Immature natural killer cell (primary cell): ENCODE measurements at regions not wholly inside any gene's neighbourhood (a gene's known extent, or its start where the extent isn't known, plus 50 kb on each side); places are given as distances from the start of the nearest gene placed in this dataset.

ENCODE experiments used
- DNase-seq, 3 donors: peaks; one replicate each; pipeline ENCODE4 v3.0.0; 2022; ENCODE audit warnings: mixed read lengths in 1 of 3
- H3K27ac Mint-ChIP-seq, 6 donors: one replicate each; pipeline ENCODE4 v1.8.0; 2020; ENCODE audit warnings: mixed read lengths in 6 of 6, mild to moderate bottlenecking in 5 of 6, inconsistent platforms in 4 of 6, moderate library complexity in 3 of 6
- H3K27me3 Mint-ChIP-seq, 3 donors: one replicate each; pipeline ENCODE4 v1.8.0; 2020 to 2021; ENCODE audit warnings: low read depth in 3 of 3, mild to moderate bottlenecking in 3 of 3, mixed read lengths in 3 of 3, moderate library complexity in 3 of 3, inconsistent platforms in 1 of 3
- H3K36me3 Mint-ChIP-seq, 3 donors: one replicate each; pipeline ENCODE4 v1.8.0; 2020; ENCODE audit warnings: mixed read lengths in 3 of 3, inconsistent platforms in 2 of 3, mild to moderate bottlenecking in 2 of 3
- H3K4me1 Mint-ChIP-seq, 2 donors: one replicate each; pipeline ENCODE4 v1.8.0; 2020; ENCODE audit warnings: inconsistent platforms in 2 of 2, mild to moderate bottlenecking in 2 of 2, mixed read lengths in 2 of 2, moderate library complexity in 1 of 2
- H3K4me3 Mint-ChIP-seq, 5 donors: one replicate each; pipeline ENCODE4 v1.8.0; 2020; ENCODE audit warnings: mild to moderate bottlenecking in 5 of 5, mixed read lengths in 5 of 5, inconsistent platforms in 3 of 5, moderate library complexity in 3 of 5
- H3K9me3 Mint-ChIP-seq, 6 donors: one replicate each; pipeline ENCODE4 v1.8.0; 2020; ENCODE audit warnings: mild to moderate bottlenecking in 6 of 6, mixed read lengths in 6 of 6, inconsistent platforms in 4 of 6, moderate library complexity in 3 of 6

GRCh38 chr6:165229216-165229615, 80.2 kb downstream of the C6orf118 start:
- no peaks in the 10 kb centered on the region for H3K36me3 Mint-ChIP-seq
- H3K4me1 Mint-ChIP-seq: no peaks in the 10 kb centered on the region
- no peaks in the 10 kb centered on the region for H3K27me3 Mint-ChIP-seq
- H3K4me3 Mint-ChIP-seq: no peak overlapping the region
- peaks cover 5 to 33% (median 9%) of the 10 kb centered on the region in 6 donors for H3K9me3 Mint-ChIP-seq
- no peak overlapping the region for H3K27ac Mint-ChIP-seq
- DNase-seq: no peak

GRCh38 chr6:165227644-165228329, 81.6 kb downstream of the C6orf118 start:
- Mint-ChIP-seq H3K27me3 (no peaks in the 10 kb centered on the region), H3K4me1 (no peaks in the 10 kb centered on the region), H3K4me3 (no peak overlapping the region), H3K9me3 (peaks cover 8 to 41% (median 11%) of the 10 kb centered on the region in 6 donors), H3K27ac (no peak overlapping the region), H3K36me3 (no peaks in the 10 kb centered on the region)
- no peak for DNase-seq

- DNase-seq: no peak
- H3K27me3 Mint-ChIP-seq: no peaks in the 10 kb centered on the region
- H3K9me3 Mint-ChIP-seq: peaks cover 6 to 50% (median 16%) of the 10 kb centered on the region in 6 donors
- H3K4me3 Mint-ChIP-seq: no peak overlapping the region
- H3K27ac Mint-ChIP-seq: no peak overlapping the region
- H3K36me3 Mint-ChIP-seq: no peaks in the 10 kb centered on the region
- H3K4me1 Mint-ChIP-seq: no peaks in the 10 kb centered on the region
Observed at GRCh38 chr6:165223736-165224135, 85.7 kb downstream of the C6orf118 start.

- Mint-ChIP-seq H3K36me3 (no peaks in the 10 kb centered on the region), H3K9me3 (peaks cover 6 to 49% (median 16%) of the 10 kb centered on the region in 6 donors), H3K27ac (no peak overlapping the region), H3K4me1 (no peaks in the 10 kb centered on the region), H3K4me3 (no peak overlapping the region), H3K27me3 (no peaks in the 10 kb centered on the region)
- no peak for DNase-seq
Observed at GRCh38 chr6:165223101-165223500, 86.3 kb downstream of the C6orf118 start.

- Mint-ChIP-seq H3K36me3 (no peaks in the 10 kb centered on the region), H3K4me1 (no peaks in the 10 kb centered on the region), H3K9me3 (peaks cover 6 to 46% (median 15%) of the 10 kb centered on the region in 6 donors), H3K4me3 (no peak overlapping the region), H3K27me3 (no peaks in the 10 kb centered on the region), H3K27ac (no peak overlapping the region)
- no peak for DNase-seq
Observed at GRCh38 chr6:165222315-165223025, 86.9 kb downstream of the C6orf118 start.

GRCh38 chr6:165220045-165220444, 89.4 kb downstream of the C6orf118 start:
- no peaks in the 10 kb centered on the region for H3K36me3 Mint-ChIP-seq
- no peak overlapping the region for H3K4me3 Mint-ChIP-seq
- no peaks in the 10 kb centered on the region for H3K27me3 Mint-ChIP-seq
- H3K27ac Mint-ChIP-seq: no peak overlapping the region
- H3K9me3 Mint-ChIP-seq: peaks cover 2 to 34% (median 14%) of the 10 kb centered on the region in 6 donors
- no peak for DNase-seq
- H3K4me1 Mint-ChIP-seq: no peaks in the 10 kb centered on the region

GRCh38 chr6:165219629-165220028, 89.8 kb downstream of the C6orf118 start:
- Mint-ChIP-seq H3K27me3 (no peaks in the 10 kb centered on the region), H3K4me3 (no peak overlapping the region), H3K36me3 (no peaks in the 10 kb centered on the region), H3K27ac (no peak overlapping the region), H3K4me1 (no peaks in the 10 kb centered on the region), H3K9me3 (peaks cover 2 to 35% (median 14%) of the 10 kb centered on the region in 6 donors)
- DNase-seq: no peak

- peaks cover 2 to 35% (median 13%) of the 10 kb centered on the region in 6 donors for H3K9me3 Mint-ChIP-seq
- H3K27me3 Mint-ChIP-seq: no peaks in the 10 kb centered on the region
Observed at GRCh38 chr6:165218829-165219228, 90.6 kb downstream of the C6orf118 start.

GRCh38 chr6:165206798-165207197, 102.6 kb downstream of the C6orf118 start:
- no peak for DNase-seq
- Mint-ChIP-seq H3K27me3 (no peaks in the 10 kb centered on the region), H3K9me3 (peaks cover 7 to 17% (median 12%) of the 10 kb centered on the region in 6 donors), H3K4me3 (no peak overlapping the region), H3K27ac (no peak overlapping the region), H3K36me3 (no peaks in the 10 kb centered on the region), H3K4me1 (no peaks in the 10 kb centered on the region)

More at GRCh38 chr6:165218829-165219228, 90.6 kb downstream of the C6orf118 start:
- Mint-ChIP-seq H3K27ac (no peak overlapping the region), H3K4me3 (no peak overlapping the region), H3K36me3 (no peaks in the 10 kb centered on the region), H3K4me1 (no peaks in the 10 kb centered on the region)
- DNase-seq: no peak

- peaks cover 7 to 23% (median 9%) of the 10 kb centered on the region in 6 donors for H3K9me3 Mint-ChIP-seq
- no peak overlapping the region for H3K4me3 Mint-ChIP-seq
- no peak overlapping the region for H3K27ac Mint-ChIP-seq
- no peaks in the 10 kb centered on the region for H3K27me3 Mint-ChIP-seq
- H3K4me1 Mint-ChIP-seq: no peaks in the 10 kb centered on the region
- H3K36me3 Mint-ChIP-seq: no peaks in the 10 kb centered on the region
- no peak for DNase-seq
Observed at GRCh38 chr6:165205632-165206031, 103.8 kb downstream of the C6orf118 start.

- H3K4me1 Mint-ChIP-seq: no peaks in the 10 kb centered on the region
- H3K36me3 Mint-ChIP-seq: no peaks in the 10 kb centered on the region
- no peak overlapping the region for H3K4me3 Mint-ChIP-seq
- no peaks in the 10 kb centered on the region for H3K27me3 Mint-ChIP-seq
- H3K27ac Mint-ChIP-seq: no peak overlapping the region
- DNase-seq: no peak
- H3K9me3 Mint-ChIP-seq: peaks cover 6 to 23% (median 10%) of the 10 kb centered on the region in 6 donors
Observed at GRCh38 chr6:165204807-165205545, 104.4 kb downstream of the C6orf118 start.

- Mint-ChIP-seq H3K27me3 (no peaks in the 10 kb centered on the region), H3K4me3 (no peak overlapping the region), H3K4me1 (no peaks in the 10 kb centered on the region)
Observed at GRCh38 chr6:165200178-165200577, 109.2 kb downstream of the C6orf118 start.

GRCh38 chr6:165191461-165191860, 117.9 kb downstream of the C6orf118 start:
- Mint-ChIP-seq H3K27ac (no peak overlapping the region), H3K4me3 (no peak overlapping the region), H3K36me3 (no peaks in the 10 kb centered on the region), H3K4me1 (no peaks in the 10 kb centered on the region), H3K27me3 (no peaks in the 10 kb centered on the region), H3K9me3 (peaks cover 11 to 29% (median 17%) of the 10 kb centered on the region in 6 donors)
- DNase-seq: no peak

More at GRCh38 chr6:165200178-165200577, 109.2 kb downstream of the C6orf118 start:
- H3K36me3 Mint-ChIP-seq: no peaks in the 10 kb centered on the region
- no peak overlapping the region for H3K27ac Mint-ChIP-seq
- H3K9me3 Mint-ChIP-seq: peaks cover 8 to 36% (median 14%) of the 10 kb centered on the region in 6 donors
- DNase-seq: no peak
